Activated naive CD4-positive, alpha-beta T cell treated with anti-CD3 and anti-CD28 coated beads, Interleukin-2, amount 50 U/mL, for 72 hours (primary cell): ENCODE measurements at regions not wholly inside any gene's neighbourhood (a gene's known extent, or its start where the extent isn't known, plus 50 kb on each side); places are given as distances from the start of the nearest gene placed in this dataset.

Source experiments
- ATAC-seq, 2 donors: fragments of 150-1000 bp; cut with Tn5 transposase; 2 replicates each; pipeline ENCODE4 v1.10.0; 2021; ENCODE audit warnings: mild to moderate bottlenecking in 2 of 2, moderate library complexity in 2 of 2
- DNase-seq, 2 donors: peaks; one replicate each; pipeline ENCODE4 v3.0.0; 2021 to 2022; ENCODE audit warnings: low spot score in 2 of 2
- H3K27ac Mint-ChIP-seq, 2 donors: one replicate each; pipeline ENCODE4 v1.8.0; 2022; ENCODE audit warnings: mild to moderate bottlenecking in 2 of 2, mixed read lengths in 2 of 2
- H3K36me3 Mint-ChIP-seq, 2 donors: one replicate each; pipeline ENCODE4 v1.8.0; 2022; ENCODE audit warnings: mixed read lengths in 2 of 2
- H3K9me3 Mint-ChIP-seq, 2 donors: one replicate each; pipeline ENCODE4 v1.8.0; 2022; ENCODE audit warnings: mixed read lengths in 2 of 2

- ATAC-seq (no peak), DNase-seq (no peak)
- no peak overlapping the region for H3K27ac Mint-ChIP-seq
These were observed 240.4 kb downstream of the IRX2 start for GRCh38 chr5:2511126-2511525.

GRCh38 chr5:2509527-2509926 lies 241.9 kb downstream of the IRX2 start:
- H3K27ac Mint-ChIP-seq: peak overlapping the region in 1 of 2 donors; percentile 5
- peaks cover 5 to 12% of the 10 kb centered on the region in 2 donors for H3K9me3 Mint-ChIP-seq
- DNase-seq (no peak), ATAC-seq (no peak)
- H3K36me3 Mint-ChIP-seq: peaks cover 0 to 13% of the 10 kb centered on the region in 2 donors

More at GRCh38 chr5:2511126-2511525, 240.4 kb downstream of the IRX2 start:
- Mint-ChIP-seq H3K36me3 (peaks cover 0 to 13% of the 10 kb centered on the region in 2 donors), H3K9me3 (peaks cover 0 to 12% of the 10 kb centered on the region in 2 donors)

GRCh38 chr5:2508514-2508913 lies 243.0 kb downstream of the IRX2 start:
- Mint-ChIP-seq H3K9me3 (peaks cover 5 to 12% of the 10 kb centered on the region in 2 donors), H3K36me3 (peaks cover 0 to 13% of the 10 kb centered on the region in 2 donors)
- ATAC-seq: no peak

GRCh38 chr5:2507611-2508010 lies 243.9 kb downstream of the IRX2 start:
- H3K27ac Mint-ChIP-seq: no peak overlapping the region
- H3K9me3 Mint-ChIP-seq: peaks cover 5 to 12% of the 10 kb centered on the region in 2 donors
- peaks cover 0 to 13% of the 10 kb centered on the region in 2 donors for H3K36me3 Mint-ChIP-seq
- DNase-seq (no peak), ATAC-seq (no peak)

More at GRCh38 chr5:2508514-2508913, 243.0 kb downstream of the IRX2 start:
- no peak for DNase-seq
- H3K27ac Mint-ChIP-seq: no peak overlapping the region

GRCh38 chr5:2506603-2507002 lies 244.9 kb downstream of the IRX2 start:
- ATAC-seq (no peak), DNase-seq (no peak)
- H3K27ac Mint-ChIP-seq: no peak overlapping the region
- peaks cover 0 to 13% of the 10 kb centered on the region in 2 donors for H3K36me3 Mint-ChIP-seq
- H3K9me3 Mint-ChIP-seq: peaks cover 5 to 12% of the 10 kb centered on the region in 2 donors

DNA sequence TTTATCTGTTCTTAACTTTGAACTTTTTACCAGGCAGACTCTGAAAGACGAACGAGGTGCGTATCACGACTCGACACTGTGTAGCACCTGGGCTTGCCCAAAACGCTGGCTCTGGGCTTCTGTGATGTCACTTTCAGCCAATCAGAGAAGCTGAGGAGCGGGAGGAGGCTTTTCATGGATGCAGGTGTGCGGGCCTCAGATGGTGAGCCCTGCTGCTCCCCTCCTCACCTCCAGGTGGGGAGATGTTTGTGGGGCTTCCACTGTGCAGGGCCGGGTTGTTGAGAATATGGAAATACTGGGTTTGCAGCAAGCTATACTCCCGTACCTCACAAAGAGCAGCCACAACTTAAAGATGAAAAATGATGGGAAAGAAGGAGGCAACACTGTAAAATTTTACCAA lies 246.3 kb downstream of the IRX2 start:
- no peak for ATAC-seq
- no peak overlapping the region for H3K27ac Mint-ChIP-seq
- DNase-seq: no peak
- H3K36me3 Mint-ChIP-seq: peaks cover 0 to 11% of the 10 kb centered on the region in 2 donors
- H3K9me3 Mint-ChIP-seq: peaks cover 5 to 12% of the 10 kb centered on the region in 2 donors

DNA sequence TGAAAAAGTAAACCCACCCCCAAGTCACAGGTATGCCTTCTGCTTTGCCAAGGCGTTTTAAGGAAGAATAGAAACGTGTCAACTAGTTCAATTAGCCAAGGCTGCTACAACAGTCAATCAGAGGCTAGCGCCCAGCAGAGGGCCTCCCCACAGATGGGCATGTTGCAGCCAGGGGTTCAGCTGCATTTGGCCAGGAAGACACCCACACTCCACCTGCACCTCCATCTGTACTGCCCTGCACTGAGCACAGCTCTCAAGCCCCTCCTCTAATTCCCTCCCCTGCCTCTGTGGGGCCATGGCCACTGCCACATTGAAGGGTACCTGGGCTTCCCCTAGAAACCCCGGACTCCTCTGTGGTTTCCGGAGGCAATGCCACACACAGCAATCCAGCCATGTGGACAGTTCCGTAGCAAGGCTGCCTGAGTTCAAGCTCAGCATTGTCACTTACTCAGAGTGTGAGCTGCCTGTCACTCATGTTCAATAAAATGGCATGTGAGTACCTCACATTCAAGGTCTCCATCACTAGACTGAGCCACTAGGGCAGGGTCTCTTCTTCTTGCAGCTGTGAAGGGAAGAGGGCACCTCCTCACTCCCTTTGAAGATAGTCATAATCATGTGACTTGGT lies 248.4 kb downstream of the IRX2 start:
- H3K36me3 Mint-ChIP-seq: no peaks in the 10 kb centered on the region
- ATAC-seq (no peak), DNase-seq (no peak)
- H3K27ac Mint-ChIP-seq: no peak overlapping the region
- H3K9me3 Mint-ChIP-seq: peaks cover 0 to 10% of the 10 kb centered on the region in 2 donors

- ATAC-seq: no peak
- H3K27ac Mint-ChIP-seq: no peak overlapping the region
- no peak for DNase-seq
- H3K9me3 Mint-ChIP-seq: peaks cover 0 to 9% of the 10 kb centered on the region in 2 donors
- H3K36me3 Mint-ChIP-seq: no peaks in the 10 kb centered on the region
These were observed 251.6 kb downstream of the IRX2 start for GRCh38 chr5:2499917-2500316.

GRCh38 chr5:2496891-2497290 lies 254.6 kb downstream of the IRX2 start:
- ATAC-seq (no peak), DNase-seq (no peak)
- Mint-ChIP-seq H3K27ac (no peak overlapping the region), H3K36me3 (no peaks in the 10 kb centered on the region), H3K9me3 (peaks cover 0 to 5% of the 10 kb centered on the region in 2 donors)

DNA sequence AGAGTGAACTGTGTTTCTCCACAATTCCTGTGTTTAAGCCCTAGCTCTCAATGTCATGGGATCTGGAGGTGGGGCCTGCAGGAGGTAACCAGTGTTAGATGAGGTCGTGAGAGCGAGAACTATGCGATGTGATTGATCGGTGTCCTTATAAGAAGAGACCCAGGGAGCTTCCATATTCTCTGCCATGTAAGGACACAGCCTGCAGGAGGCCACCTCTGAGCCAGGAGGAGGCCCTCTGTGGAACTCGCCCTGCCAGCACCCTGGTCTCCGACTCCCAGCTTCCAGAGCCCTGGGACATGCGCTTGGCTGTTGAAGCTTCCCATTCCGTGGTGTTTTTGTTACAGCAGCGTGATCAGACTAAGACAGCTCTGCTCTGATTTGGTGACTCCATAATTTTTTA lies 255.4 kb downstream of the IRX2 start:
- no peak for DNase-seq
- ATAC-seq: no peak
- no peak overlapping the region for H3K27ac Mint-ChIP-seq
- H3K9me3 Mint-ChIP-seq: peaks cover 0 to 5% of the 10 kb centered on the region in 2 donors
- H3K36me3 Mint-ChIP-seq: no peaks in the 10 kb centered on the region

DNA sequence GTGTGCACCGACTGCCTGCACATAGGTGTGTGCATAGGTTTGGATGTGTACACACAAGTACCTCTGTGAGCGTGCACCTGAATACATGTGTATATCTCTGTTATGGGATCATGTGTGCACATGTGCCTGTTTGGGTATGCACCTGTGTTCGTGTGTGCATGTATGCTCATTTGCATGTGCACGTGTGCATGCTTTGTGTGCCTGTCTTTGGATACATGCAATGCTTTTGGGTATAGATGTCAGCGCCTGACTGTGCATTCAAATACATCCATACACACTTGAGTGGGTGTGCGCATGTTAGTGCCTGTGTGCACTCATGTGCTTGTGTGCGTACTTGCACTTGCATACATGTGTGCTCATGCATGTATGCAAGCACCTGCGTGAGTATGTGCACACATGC lies 258.1 kb downstream of the IRX2 start:
- Mint-ChIP-seq H3K27ac (no peak overlapping the region), H3K36me3 (no peaks in the 10 kb centered on the region), H3K9me3 (no peaks in the 10 kb centered on the region)
- ATAC-seq (no peak), DNase-seq (no peak)

GRCh38 chr5:2492476-2492875 lies 259.0 kb downstream of the IRX2 start:
- DNase-seq (no peak), ATAC-seq (no peak)
- Mint-ChIP-seq H3K9me3 (no peaks in the 10 kb centered on the region), H3K27ac (no peak overlapping the region), H3K36me3 (no peaks in the 10 kb centered on the region)

- Mint-ChIP-seq H3K36me3 (no peaks in the 10 kb centered on the region), H3K9me3 (no peaks in the 10 kb centered on the region), H3K27ac (no peak overlapping the region)
- DNase-seq: no peak
- ATAC-seq: no peak
These were observed 259.6 kb downstream of the IRX2 start for GRCh38 chr5:2491846-2492245.

DNA sequence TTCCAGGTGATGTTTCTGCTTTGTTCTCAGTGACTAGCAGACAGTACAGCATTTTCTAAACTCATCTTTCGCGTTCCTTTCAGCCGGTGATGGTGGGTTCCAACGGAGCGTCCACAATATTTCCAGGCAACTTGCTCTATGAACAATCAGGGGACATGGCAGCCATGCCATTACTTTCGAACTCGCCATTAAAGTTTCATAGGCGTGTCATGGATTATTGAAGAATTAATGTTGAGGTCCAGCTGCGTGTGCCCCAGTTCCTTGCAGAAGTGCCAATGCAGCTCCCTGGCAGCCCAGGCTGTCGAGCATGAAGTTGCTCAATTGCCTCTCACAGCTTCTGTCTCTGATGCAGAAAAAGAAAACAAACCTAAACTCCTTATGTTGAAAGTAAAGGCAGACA lies 262.2 kb downstream of the IRX2 start:
- ATAC-seq: no peak
- Mint-ChIP-seq H3K27ac (no peak overlapping the region), H3K9me3 (no peaks in the 10 kb centered on the region), H3K36me3 (no peaks in the 10 kb centered on the region)
- no peak for DNase-seq

DNA sequence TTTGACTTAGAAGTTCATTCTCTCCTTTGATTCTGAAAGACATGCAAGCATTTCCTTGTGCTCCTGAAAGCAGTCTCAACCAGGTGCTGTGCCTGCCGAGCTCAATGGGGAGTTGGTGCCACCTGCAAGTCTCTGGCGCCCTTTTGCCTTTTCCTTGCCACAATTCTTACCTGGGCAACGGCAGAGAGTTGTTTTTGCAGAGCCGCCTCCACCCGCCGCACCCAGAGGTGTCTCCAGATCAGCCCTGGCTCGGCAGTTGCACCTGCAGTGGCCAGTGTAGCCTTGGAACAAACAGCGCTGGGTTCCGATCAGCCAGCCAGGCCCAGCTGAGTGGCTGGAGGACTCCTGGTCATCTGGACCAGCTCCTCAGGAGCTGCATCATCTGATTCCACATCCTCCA lies 262.9 kb downstream of the IRX2 start:
- no peak for ATAC-seq
- Mint-ChIP-seq H3K9me3 (no peaks in the 10 kb centered on the region), H3K27ac (no peak overlapping the region), H3K36me3 (no peaks in the 10 kb centered on the region)
- no peak for DNase-seq

- ATAC-seq: no peak
- Mint-ChIP-seq H3K27ac (no peak overlapping the region), H3K9me3 (peaks cover 3 to 7% of the 10 kb centered on the region in 2 donors), H3K36me3 (peaks cover 0 to 5% of the 10 kb centered on the region in 2 donors)
- DNase-seq: no peak
These were observed 264.2 kb downstream of the IRX2 start for GRCh38 chr5:2487152-2487763.

GRCh38 chr5:2486373-2486772 lies 265.1 kb downstream of the IRX2 start:
- H3K27ac Mint-ChIP-seq: no peak overlapping the region
- H3K9me3 Mint-ChIP-seq: peaks cover 10 to 14% of the 10 kb centered on the region in 2 donors
- DNase-seq: no peak
- no peak for ATAC-seq
- peaks cover 8 to 10% of the 10 kb centered on the region in 2 donors for H3K36me3 Mint-ChIP-seq

GRCh38 chr5:2482778-2483177 lies 268.7 kb downstream of the IRX2 start:
- H3K27ac Mint-ChIP-seq: no peak overlapping the region
- no peak for ATAC-seq
- H3K36me3 Mint-ChIP-seq: peaks cover 8 to 10% of the 10 kb centered on the region in 2 donors
- no peak for DNase-seq
- H3K9me3 Mint-ChIP-seq: peaks cover 10 to 21% of the 10 kb centered on the region in 2 donors
